ENCODE measurements at regions not wholly inside any gene's neighbourhood (a gene's known extent, or its start where the extent isn't known, plus 50 kb on each side); places are given as distances from the start of the nearest gene placed in this dataset.

DNA sequence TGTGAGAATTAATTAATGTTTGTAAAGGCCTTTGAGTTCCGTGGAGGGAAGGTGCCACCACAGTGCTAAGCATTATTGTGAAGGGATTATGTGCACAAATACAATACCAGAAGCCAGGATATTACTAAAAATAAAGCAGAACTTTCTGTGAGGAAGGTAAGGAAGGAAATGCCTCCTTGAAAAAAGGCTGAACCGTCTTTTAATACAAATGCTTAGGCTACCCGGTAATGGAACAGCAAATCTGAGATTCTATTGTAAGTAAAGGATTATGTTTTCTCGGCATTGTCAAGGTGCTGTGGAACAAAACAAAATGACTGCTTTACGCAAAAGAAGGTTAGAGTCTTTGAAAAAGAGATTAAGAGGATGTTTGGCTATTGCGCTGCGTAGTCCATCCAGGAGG is 57.9 kb upstream of the SPRY1 start:
- no peak for DNase-seq

DNA sequence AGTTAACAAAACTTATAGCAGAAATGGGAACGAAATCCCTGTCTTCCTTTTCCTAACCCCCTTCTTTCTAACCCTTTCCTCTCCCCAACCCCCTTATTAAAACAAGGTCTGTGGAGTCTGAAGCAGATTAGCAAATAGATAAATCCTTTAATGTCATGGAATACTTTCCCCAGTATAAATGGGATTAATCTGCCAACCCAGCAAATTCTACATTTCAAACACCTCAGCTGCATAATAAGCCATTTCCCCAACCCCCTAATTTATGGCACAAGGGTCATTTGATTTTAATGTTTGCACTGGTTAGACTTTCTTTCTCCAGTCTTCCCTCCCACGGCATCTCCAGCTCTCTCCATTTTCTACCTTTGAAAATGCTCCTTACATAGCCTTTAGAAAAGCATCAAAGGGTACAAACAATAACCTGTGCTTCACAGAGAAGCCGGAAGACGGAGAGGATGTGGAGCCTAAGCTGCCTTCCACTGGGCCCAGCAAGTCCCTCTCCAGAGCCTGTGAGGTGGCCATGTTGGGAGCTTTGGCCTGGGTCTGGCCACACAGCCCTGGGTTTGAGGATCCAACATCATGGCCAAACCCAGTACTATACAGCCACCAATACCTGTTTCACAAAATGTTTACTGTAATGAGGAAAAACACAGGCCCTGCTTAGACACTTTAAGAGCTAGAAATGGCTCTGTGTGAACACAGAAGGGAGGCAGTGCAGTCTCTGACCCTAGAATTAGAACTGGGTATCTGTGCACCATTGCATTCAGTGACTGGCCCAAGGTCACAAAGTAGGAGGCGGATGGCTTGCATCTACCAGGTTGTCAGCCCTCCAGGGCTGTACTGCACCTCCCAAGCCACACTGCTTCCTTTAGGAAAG is 56.9 kb upstream of the SPRY1 start:
- DNase-seq: no peak

DNA sequence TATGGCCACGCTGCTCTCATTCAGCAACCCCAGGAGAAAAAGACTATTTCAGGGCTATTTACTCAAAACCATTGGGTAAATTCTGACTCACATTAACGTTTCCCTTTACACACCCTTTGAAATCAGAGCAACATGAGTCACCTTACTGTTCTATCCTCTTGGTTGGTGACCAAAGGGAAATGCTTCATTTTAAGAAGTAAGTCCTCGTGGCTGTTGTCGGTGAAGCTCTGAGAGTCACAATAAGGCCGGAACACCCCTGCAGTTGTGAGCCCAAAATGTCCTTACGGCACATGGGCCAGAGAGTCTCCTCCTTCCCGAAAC is 56.3 kb upstream of the SPRY1 start:
- DNase-seq: no peak

DNA sequence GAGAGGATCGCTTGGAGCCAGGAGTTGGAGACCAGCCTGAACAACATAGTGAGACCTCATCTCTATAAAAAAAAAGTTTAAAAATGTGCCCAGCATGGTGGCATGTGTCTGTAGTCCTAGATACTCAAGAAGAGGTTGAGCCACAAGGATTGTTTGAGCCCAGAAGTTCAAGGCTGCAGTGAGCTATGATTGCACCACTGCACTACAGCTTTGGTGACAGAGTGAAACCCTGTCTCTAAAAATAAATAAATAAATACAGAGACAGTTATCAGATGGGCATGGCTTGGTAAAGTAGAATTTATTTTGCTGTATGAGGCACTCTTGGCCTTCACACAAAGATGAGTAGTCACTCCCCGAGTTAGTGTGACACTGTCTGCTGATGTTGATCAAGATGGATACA is 54.1 kb upstream of the SPRY1 start:
- DNase-seq: no peak

DNA sequence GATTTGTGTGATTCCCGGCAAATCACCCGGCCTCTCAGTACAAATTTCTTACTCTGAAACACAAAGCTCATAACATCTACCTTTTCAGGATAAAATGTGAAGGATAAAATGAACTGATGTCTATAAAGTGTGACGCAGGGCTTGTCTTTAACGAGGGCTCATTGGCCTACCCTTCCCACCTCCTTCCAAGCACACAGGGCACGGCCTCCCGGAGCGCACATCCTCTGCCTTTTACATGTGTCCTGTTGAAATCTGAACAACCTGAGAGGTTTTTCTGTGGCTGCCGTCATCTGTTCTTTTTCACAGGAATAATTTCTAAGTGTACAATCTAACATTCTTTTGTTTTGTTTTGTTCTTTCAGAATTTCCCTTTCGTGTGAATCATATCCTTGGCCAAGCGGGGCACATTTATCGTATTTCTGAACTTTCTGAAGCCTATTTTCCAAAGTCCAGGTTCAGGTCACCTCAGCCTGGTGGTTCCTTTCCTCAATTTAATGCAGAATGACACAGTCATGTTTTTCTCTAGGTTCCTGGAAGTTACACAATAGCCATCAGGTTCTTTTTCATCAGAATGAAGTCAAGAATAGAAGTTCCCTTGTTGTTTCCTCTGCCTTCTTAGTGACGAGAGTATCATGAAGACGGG is 53.1 kb upstream of the SPRY1 start:
- no peak for DNase-seq

DNA sequence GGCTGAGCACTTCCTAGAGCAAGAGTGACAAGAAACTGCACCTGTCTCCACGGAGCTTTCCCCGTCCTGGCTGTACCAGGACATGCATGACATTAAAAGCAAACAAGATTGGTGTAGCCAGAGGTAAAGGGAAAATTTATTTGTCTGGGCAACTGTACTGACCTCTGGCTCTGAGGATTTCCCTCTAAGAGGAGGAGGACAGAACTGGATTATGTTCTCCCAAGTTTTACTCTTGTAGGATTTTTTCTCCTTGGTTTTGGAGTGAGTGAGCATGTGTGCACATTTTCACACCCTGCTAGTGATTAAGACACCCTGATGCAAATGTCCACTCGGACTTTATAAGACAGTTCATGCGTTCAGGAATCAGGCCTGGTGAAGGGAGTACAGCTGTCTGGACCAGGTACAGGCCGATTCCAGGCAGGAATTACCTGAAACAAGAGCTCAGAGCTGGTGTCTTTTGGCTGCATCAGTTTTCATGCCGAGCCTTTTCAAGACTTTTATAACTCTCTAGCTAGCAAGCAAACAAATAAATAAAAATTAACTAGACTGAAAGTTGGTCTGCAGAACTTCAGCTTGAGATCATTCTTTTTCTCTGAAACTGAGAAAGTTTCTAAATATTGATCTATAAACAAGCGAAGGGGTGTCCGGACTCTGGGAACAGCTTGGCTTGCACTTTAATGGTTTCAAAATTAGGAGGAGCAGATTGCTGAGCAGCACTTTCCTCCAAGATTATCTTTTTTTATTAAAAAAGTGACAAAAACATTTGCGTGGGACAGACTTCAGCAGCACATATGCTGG is 51.3 kb upstream of the SPRY1 start:
- DNase-seq: no peak

DNA sequence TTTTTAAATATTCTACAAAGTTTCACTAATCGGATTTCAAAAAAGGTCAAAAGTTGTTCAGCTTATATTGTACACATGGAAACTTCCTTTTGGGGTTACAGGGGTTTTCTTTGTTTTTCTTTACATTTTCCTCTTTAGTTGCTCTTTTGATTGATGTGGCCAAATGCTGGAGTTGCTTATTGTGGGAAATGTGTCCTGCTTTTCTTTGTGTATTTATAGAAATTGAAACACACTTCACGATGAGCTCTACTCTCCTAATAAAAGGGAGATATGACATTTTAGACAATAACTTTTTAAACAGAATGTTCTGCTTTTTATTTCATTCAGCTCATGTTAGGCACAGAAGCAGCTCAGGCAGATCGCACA is 50.7 kb upstream of the SPRY1 start:
- no peak for DNase-seq

DNA sequence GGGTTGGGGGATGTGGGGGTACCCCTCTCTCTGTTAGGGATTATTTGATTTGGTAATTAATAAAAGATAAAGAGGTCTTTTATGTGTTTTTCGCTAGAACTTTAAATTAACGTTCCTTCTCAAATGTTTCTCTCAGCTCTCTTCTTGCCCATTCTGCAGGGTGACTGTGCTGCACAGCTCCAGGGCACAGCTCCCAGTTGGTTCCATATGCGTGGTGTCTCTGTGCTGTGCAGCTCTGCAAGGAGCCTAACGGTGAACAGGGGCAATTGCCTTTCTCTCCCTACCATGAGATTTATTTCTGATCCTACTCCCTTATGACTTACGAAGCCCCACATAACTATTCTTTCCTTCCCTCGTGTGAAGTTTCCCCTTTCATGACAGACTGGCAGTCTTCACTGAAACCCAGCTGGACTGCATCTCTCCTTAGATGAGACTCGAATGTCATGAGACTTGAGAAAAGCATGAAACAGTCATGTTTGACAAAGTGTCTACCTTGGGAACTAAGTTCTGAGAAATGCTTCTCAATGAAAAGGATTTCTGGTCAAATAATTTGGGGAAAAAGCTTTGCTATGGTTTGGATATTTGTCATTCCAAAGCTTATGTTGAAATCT is 50.2 kb upstream of the SPRY1 start:
- DNase-seq: no peak

Data from DMS153 (cell line).